HG03280 (cell line): ENCODE measurements at regions not wholly inside any gene's neighbourhood (a gene's known extent, or its start where the extent isn't known, plus 50 kb on each side); places are given as distances from the start of the nearest gene placed in this dataset.

ENCODE experiments used
- ATAC-seq: cut with Tn5 transposase; IDR thresholded peaks from one replicate; pipeline ENCODE4 v1.9.1; 2021; ENCODE audit warnings: mild to moderate bottlenecking, moderate library complexity; ENCODE audit not compliant: unreplicated experiment

DNA sequence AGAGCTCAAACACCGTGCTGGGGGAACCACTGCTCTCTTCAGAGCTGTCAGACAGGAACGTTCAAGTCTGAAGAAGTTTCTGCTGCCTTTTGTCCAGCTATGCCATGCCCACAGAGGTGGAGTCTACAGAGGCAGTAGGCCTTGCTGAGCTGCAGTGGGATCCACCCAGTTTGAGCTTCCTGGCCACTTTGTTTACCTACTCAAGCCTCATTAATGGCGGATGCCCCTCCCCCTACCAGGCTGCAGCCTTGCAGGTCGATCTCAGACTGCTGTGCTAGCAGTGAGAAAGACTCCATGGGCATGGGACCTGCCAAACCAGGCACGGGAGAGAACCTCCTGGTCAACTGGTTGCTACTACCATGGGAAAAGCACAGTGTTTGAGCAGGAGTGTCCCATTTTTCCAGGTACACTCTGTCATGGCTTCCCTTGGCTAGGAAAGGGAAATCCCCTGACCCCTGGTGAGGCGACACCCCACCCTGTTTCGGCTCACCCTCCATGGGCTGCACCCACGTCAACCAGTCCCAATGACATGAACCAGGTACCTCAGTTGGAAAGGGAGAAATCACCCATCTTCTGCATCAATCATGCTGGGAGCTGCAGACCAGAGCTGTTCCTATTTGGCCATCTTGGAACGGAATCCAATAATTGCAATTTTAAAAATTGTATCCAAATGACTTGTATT is 246.9 kb upstream of the ADAMTS16 start:
- ATAC-seq: no peak

DNA sequence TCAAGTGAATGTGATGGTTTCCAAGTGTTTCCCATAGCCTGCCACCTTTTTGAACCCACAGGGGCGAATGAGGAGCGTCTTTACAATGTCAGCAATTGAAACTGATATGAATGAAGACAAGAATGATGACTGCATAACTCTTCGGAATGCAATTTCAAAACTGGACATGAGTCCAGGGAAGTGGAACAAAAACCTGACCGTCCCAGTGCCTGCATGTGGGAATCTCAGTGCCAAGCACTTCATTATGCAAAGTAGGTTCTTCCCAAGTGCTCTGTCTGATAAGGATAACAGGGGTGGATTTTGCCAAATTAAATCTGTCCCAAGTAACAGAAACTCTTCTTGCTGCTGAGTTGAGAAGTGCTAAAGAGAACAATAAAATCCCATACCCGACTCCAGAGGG is 243.8 kb upstream of the ADAMTS16 start:
- ATAC-seq: no peak

DNA sequence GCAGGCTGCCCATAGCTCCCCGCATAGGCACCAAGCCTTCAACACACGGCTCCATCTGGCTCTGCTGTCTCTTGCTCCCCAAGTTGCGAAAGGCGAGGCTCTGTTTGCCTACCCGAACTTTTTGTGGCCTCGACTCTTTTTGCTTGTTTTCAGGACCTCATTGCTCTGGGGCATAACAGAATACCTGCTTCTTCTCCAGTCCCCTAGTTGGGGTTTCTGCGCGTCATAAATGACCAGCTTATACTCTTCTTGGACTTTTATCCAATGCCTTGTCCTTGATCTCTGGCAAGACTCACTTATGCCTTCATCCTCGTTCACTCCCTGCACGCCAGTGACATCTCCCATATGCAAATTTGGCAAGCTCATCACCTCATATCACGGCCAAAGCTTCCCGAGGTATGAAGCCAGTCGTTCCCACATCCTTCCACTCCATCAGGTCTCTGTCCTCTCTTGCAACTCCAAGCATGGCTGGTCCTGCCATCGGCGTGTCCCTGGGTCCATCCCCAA is 238.8 kb upstream of the ADAMTS16 start:
- no peak for ATAC-seq

DNA sequence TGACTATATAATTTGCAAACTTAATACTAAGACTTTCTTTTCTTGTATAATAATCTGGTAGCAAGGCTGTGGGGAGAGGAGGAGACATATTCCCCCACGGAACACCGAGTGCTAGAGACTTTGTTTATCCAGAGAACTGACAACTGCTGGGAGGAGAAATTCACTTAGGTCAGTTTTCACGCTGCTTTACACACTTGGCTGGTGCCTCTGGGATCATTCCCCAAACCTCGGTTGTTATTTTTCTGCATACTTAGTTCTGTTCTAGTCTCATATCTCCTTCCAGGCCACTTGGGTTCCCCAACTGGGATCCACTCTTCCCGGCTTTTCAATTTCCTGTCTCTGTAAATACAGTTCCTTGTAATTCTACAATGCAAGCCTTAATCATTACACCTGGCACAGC is 238.2 kb upstream of the ADAMTS16 start:
- no peak for ATAC-seq

DNA sequence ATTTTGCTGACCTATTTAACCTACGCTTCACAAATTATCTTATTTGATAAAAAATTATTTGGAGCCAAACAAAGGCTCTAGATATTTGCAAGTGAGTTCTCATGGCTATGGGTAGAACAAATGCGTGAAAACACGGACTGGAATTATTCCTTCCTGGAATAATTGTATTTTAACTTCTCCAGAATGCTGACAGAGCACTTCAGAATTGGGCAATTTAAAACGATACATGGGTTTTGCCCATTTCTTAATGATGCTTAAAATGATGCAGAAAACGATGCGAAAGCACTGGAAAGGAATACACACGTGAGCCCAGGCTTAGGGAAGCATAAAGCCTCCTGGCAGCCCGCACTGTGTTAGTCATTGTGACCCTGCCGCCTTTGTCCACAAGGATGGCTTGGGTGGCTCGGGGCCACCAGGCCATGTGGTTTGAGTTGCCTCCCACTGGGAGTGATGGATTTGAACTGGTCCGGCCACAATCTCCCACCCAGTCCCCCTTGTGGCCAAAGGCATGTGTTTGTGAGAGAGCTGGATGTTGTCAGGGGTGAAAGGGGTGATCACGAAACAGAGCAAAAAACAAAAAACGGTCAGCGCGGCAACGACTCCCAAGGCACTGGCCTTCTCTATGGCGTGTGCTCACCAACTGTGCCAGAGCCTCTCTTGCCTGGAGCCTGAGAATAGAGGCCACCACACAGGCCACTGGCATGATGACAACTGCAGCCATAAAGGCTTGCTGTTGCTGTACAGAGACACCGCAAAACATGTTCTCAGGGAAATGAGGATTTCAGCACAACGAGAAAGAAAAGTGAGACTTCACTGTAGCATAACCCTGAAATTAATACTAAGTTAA is 234.2 kb upstream of the ADAMTS16 start:
- ATAC-seq: no peak

DNA sequence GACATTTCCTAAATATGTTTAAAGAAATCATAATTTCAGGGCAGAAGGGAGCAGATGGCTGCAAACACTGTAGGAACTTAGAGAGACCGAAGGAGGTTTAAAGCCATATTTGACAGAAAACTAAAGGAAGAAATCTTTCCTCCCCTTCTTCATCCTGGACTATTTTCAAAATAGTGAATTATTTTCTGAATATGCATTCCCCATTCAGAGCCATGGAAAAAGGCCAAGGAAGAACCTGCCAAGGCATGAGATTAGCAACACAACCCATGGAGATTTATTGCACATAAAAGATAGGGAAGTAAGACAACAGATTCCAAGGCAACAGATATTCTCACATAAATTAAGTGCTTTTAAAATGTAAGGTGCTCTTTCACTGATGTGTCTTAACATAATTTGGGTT is 233.3 kb upstream of the ADAMTS16 start:
- ATAC-seq: no peak

DNA sequence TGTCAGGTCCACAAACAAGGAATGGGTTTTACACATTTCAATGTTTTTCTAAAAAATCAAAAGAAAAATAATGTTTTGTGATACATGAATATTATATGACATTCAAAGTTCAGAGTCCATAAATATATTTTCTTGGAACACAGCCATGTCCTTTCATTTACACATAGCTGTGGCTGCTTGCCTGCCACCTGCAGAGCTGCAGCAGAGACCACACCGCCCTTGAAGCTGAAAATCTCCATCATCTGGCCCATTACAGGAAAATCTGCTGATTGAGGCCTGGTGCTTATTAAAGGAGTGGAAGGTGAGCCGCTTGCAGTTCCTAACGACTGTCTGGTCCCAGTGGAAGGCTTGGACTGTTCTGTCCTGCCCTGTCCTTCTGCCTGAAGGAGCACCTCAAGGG is 232.6 kb upstream of the ADAMTS16 start:
- no peak for ATAC-seq

DNA sequence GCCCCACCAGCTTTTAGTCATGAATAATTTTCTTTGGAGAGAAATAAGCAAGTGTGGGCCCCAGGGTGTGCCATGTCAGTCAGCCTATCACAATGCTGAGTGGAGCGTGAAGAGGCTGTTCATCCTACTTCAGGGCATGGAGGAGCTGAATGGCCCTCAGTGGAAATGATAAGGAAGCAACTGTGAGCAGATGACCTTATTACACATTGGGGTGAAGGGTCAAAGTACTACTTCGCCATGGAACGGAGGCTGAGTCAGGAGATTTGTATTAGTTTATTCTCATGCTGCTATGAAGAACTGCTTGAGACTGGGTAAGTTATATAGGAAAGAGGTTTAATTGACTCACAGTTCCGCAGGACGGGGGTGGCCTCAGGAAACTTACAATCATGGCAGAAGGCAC is 231.0 kb upstream of the ADAMTS16 start:
- no peak for ATAC-seq

DNA sequence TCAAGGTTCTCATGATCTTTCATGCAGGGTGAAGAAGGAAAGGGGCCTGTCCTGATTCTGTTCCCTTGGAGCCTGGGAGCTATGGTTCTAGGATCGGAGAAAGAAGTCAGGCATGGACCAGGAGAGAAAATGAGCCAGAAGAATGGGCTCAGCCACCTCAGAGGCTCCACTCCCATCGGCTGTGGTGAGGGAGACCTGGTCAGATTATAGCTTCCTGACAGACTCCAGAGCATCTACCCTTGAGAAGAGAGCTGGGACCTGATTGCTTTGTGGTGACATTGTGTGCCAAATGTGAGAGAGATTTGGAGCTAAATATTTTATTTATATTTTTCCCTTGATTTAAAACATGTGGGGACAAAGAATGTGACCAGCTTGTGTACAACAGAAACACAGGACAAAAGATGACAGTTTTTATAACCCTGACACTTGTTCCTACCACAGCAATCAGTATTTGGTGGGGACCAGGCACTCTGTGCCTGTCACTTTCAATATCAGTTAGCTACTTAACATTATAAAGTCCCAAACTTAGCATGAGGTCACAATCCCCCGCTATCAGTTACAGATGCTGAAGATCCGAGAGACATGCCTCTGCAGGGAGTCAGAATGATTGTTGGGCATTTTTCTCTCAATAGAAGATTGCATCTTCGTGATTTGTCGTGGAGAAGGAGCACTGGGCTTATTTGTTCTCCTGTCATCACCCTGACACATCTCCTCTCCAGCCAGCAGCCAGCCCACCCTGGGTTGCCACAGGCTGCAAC is 228.3 kb upstream of the ADAMTS16 start:
- ATAC-seq: no peak

DNA sequence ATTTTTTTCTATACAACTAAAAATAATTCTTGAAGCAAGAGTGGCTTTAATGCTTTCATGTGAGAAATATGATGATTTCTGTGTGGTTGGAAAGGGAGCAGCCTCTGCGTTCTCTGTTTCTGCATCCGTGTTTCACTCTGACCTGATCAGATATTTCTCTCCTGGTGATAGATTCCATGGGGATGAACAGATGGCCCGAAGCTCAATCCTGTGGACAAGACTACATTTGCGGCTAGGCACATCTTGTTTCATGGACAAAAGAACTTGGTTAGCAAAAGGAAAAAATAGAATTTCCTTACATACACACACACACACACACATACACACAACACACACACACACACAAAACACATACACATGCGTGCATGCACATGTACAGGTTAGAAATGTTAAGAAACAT is 218.2 kb upstream of the ADAMTS16 start:
- ATAC-seq: no peak

DNA sequence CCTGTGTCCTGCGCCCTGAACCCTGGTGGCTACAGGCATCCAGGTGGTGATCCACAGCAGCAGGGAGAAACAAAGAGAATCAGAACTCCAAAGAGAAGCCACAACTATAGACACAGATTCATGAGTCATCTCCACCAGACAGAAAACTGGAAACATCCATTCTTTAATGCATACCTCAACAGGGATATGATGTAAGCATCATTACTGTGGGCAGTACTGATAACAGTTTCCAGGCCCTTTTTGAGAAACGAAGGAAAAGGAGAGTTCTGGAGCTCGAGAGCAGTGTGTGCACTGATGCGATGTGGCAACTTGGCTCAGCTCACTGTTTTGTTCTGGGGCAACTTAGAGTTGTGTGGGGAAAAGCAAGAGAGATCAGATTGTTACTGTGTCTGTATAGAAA is 215.6 kb upstream of the ADAMTS16 start:
- ATAC-seq: no peak

DNA sequence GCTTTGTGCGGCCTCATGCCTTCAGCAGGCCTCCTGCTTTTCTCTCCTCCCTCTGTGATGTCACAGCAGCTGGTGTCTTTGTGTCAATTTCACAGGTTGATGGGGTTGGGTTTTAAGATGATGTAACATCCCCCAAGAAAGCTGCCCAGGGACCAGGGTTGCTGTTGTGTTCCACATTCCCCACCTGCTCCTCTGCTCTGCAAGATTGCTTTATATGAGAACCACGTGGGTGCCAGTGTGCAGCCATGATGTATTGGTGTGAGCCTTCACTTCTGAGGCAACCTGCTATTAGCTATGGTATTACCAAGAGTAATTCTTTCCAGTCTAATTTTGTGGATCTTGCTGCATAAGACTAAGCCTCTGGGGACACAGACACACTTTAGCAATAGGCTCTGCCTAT is 213.0 kb upstream of the ADAMTS16 start:
- ATAC-seq: no peak

DNA sequence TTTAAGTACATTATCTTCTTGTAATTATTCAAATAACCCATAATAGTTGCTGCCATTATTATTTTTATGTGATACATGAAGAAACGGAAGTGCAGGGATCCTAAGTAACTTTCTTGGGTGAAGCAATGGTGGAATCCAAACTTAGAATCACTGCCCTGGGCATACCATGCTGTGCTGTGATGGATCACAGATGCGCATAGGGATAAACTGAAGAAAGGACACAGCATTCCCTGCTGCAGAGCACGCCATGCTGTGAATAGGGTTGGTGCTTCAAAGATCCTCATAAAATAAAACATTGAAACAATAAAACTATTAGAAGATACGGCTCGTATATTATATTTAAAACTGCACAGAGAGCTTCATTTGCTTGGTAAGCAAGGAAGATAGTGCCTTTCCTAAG is 211.7 kb upstream of the ADAMTS16 start:
- ATAC-seq: no peak

DNA sequence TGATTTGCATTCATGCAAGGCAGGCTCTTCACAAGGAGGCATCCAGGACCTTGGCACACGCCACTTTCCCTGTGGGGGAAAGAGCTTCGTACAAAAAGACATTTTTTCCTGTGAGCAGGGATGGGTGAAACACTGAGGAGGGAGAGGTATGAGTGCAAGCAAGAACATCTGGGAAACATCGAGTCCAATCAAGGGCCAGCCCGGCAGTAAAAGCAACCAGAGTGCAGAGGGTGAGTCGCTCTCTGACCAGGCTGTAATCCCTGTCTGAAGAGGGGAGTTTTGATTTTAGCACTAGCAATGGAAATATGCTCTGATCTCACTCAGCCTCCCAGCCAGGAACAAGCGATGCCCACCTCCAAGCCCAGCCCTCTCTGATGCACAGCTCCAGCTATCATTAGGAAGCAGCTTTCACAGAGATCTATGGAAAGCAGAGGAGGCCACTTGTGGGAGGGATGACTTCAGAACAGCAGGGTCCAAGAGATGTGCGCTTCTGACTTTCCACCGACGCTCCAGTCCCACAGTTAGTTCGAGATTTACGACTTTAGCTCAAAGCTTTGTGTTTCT is 211.0 kb upstream of the ADAMTS16 start:
- no peak for ATAC-seq

DNA sequence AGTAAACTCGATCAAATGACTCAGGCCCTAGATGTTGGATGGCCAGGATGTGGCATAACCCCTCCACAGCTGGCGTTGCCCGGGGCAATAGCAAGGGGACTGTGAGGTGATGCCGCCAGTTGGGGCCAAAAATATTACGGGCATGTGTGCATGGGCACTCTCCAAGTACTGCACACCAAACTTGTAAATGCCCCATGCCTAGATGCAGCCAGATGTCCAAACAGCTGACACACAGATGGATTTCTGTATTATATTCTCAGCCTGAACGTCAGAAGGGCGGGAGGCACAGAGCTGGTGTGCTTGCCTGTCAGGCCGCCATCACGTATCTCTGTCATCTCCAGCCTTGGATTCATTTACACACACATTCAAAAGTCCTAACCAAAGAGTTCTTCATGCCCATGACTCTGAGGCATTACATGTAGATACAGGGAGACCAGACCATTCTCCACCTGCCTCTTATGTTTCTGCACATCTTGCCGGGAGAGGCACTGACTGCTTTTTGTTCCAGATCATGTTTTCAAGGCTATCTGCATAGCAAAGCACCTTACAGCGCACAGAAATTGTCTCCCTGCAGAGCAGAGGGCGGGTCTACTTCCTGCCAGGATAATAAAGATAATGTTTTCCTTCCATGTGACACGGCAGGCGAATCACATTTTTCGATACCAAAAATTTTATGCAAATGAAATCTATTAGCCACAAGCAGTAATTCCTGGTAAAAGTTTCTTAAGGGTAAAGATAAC is 200.9 kb upstream of the ADAMTS16 start:
- no peak for ATAC-seq

DNA sequence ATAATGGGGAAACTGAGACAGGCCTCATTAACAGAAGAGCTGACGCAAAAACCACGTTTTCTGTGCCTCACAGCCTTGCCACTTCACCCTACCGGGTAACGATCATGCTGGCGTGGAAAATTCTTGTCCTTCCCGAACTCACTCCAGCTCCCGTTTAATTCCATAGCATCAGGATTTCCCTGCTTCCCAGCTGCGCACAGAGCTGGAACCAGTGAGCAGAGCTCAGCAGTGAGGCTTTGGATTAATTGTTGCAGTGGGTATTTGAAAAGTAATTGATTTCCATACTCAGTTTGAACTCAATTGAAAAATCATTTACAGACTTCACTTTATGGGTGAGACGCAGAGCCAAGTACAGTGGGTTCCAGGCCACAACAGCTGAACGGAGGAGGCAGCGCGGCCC is 199.0 kb upstream of the ADAMTS16 start:
- no peak for ATAC-seq

DNA sequence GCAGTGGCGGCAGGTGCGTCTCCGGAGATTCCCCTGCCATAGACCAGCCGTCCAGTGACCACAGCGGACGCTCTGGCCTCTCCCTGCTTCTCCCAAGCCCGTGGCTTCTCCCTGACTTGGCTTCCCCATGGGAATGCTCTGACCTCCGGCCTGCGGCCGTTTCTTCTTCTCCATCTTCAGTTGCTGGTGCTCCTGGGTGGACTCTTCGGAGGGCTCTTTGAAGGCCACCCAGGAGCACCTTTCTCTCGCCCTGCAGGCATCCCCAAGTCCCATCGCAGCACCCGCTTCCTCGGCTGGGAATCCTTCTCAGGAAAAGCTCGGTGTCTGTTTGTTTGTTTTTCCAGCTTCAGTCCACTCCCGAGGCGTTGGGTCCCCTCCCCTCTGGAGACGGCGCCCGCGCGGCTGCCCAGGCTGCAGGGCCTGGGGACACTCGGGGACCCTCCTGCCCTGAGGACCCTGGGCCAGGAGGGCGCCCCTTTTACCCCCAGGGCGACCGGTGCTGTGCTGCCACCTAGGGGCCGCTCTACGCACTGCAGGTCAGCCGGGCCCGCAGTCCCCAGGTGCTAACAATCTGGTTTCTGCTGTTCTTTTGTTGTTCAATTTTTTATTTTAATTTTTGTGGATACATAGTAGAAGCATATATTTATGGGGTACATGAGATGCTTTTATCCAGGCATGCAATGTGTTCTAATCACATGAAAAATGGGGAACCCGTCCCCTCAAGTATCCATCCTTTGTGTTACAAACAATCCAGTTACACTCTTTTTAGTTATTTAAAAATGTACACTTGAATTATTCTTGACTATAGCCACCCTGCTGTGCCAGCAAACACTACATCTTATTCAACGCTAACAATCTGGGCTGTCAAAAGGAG is 197.9 kb upstream of the ADAMTS16 start:
- no peak for ATAC-seq

DNA sequence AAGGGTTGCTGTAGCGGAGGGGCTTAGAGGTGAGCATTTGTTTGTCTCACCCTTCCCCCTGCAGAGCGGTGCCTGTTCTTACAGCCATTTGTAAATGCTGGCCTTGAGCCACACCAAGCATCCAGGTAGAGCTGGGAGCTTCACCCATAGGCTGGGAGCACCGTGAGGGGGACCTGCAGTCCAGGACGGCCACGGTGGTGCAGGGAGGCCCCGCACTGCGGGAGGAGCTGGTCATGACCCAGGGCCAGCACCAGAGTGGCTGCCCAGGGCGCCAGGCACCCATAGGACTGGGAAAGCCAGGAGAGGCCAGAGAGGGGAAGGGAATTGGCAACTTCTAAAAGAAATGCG is 197.3 kb upstream of the ADAMTS16 start:
- no peak for ATAC-seq

DNA sequence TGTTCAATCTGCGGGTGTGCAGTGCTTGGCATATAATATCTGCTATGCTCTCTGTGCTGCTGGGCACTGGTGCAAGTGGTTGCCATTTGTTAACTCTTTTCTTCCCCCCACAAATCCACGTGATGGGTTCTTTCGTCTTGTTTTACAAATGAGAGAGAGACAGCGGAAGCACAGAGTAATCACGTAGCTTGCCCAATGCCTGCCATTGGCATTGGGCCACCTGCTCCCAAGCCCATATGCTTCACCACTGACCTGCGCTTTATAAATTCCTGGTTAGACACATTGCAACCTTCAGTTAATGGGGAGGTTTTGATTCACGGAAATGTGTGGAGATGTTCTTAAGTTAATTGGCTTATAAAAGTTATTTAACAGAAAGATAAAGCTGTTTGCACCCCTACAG is 194.8 kb upstream of the ADAMTS16 start:
- no peak for ATAC-seq

DNA sequence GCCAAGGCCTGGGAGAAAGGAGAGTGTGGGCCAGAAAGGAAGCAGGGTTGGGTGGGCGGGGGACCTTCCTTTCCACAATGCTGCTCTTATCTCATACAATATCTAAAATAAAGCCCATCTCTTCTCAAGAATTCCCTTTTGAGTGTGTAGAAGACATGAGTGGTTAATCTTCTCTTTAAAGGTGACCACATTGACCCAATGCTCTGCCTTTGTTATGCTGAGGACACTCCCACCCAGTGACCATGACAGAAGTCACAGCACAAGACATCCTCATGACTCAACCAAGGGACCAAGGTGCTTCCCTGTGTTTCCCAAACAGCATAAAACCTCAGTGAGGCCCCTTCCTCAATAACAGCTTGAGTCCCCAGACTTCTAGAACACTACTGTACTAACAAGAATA is 193.0 kb upstream of the ADAMTS16 start:
- no peak for ATAC-seq
